Hepatocyte (in vitro differentiated cells): ENCODE measurements at regions not wholly inside any gene's neighbourhood (a gene's known extent, or its start where the extent isn't known, plus 50 kb on each side); places are given as distances from the start of the nearest gene placed in this dataset.

Source experiments
- CTCF ChIP-seq: fragments of 200-600 bp; sonication (generic); IDR thresholded peaks from 2 replicates; pipeline ENCODE4 v1.5.1; 2016; ENCODE audit warnings: antibody characterized with exemption, mild to moderate bottlenecking; ENCODE audit not compliant: poor library complexity
- EZH2 ChIP-seq: fragments of 200-600 bp; sonication (generic); IDR thresholded peaks from 2 replicates; pipeline ENCODE4 v1.6.1; 2016; ENCODE audit warnings: antibody characterized with exemption, mild to moderate bottlenecking, borderline replicate concordance
- EZH2phosphoT487 ChIP-seq: fragments of 200-600 bp; sonication (generic); IDR thresholded peaks from one replicate; pipeline ENCODE4 v1.6.1; 2018; ENCODE audit warnings: antibody characterized with exemption, mild to moderate bottlenecking, low read depth, moderate library complexity; ENCODE audit not compliant: unreplicated experiment, severe bottlenecking

DNA sequence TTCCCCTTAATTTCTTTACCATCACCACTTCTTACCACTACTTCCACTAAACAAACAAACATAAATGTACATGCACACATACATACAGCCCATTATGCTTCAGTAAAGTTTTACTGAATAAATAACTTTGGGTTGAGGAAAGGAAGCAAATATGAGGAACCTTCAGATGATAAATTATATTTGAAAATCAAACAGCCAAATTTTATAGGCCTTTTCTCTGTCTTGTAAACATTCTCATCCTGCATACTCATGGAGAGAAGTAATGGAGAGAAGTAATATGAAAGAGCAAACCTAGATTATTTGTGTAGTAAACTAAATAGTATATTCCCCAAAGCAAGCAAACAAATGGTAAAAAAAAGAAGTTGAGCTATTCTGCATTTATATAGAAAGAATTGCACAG lies 658.3 kb upstream of the RORB start:
- TF ChIP-seq CTCF, result no peak
- no peak for TF ChIP-seq EZH2phosphoT487
- TF ChIP-seq EZH2, result no peak
